HK-2 (cell line): ENCODE measurements at regions not wholly inside any gene's neighbourhood (a gene's known extent, or its start where the extent isn't known, plus 50 kb on each side); places are given as distances from the start of the nearest gene placed in this dataset.

Experiments
- DNase-seq: peaks from one replicate; pipeline ENCODE4 v3.0.0-alpha.2; 2018; ENCODE audit not compliant: unreplicated experiment

DNA sequence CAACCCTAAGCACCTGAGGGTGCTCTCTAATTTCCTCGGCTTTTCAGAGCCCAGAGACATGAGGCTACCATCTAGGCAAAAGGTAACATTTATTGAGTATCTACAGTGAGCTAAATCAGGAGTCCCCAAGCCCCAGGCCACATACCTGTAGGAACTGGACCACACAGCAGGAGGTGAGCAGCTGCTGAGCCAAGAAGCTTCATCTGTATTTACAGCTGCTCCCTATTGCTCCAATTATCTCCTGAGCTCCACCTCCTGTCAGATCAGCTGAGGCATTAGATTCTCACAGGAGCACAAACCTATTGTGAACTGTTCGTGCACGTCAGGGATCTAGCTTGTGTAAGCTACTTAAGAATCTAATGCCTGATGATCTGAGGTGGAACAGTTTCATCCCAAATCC is 70.2 kb downstream of the RND3 start:
- no peak for DNase-seq

DNA sequence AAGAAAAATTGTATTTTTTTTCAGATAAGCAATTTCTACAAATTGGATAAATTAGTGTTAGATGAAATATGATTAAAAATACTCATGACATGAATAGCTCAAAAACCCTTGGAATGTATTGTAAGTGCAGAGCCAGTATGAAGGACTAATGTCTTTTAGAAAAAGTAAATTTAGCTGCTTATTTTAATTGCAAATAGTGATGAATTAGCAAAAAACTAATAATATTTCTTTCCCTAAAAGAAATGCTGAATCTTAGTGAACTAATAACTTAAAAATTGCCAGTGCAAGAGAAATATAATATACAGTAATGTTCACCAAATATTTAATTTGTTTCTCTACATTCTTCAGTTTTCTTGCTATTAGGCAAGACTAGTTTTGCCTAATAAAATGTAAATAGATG is 72.4 kb downstream of the RND3 start:
- DNase-seq = no peak

DNA sequence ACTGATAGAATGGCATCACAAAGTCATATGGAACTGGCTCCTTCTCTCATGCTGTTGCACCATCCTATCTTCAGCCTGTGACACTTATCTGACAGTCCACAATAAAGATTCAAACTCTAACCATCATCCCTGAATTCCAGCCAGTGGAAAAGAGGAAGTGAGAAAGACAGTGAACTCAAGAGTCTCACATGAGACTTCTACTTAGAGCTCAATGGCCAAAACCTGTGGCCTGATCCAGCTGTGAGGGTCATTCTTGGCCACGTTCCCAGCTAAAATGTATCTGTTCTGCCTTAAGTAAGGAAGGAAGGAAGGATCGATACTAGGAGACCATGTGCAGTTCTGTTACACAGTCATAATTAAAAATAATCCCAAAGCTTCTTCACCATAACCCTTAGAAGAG is 73.6 kb downstream of the RND3 start:
- DNase-seq = no peak

DNA sequence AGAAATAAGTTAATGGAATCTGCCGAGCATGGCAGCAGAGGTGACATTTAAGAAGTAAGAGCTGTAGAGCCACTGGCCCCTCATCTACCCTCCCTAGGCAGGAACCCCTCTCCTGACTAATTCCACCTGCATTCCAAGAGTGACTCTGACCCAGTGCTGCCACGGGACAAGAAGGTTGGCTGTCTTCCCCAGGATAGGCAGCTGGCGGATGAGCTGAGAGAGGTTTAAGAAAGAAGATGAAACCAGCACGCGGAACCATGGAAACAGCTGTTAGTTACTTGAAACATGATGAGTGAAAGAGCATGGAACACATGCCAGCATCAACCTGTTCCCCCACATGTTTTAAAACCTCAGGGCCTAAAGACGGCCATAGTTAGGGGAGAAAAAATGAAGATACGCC is 74.1 kb downstream of the RND3 start:
- no peak for DNase-seq

DNA sequence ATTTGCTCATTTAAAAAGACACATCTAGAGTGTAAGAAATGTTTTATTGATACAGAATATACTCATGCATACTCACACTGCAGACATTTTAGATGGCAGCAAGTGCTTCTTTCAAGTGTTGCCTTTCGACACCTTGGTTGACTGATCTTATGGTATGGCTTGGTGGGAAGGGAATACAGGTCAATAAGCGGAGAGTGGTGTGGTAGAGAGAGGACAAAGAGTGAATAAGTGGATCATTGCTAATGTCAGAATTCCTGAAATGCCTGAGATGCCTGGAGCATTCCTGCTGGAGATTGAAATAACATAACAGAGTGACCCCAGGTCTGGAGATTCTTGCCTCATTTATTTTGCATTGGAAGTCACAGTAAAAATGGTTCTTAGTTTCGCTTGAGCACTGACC is 76.7 kb downstream of the RND3 start:
- peak; percentile 60 for DNase-seq

DNA sequence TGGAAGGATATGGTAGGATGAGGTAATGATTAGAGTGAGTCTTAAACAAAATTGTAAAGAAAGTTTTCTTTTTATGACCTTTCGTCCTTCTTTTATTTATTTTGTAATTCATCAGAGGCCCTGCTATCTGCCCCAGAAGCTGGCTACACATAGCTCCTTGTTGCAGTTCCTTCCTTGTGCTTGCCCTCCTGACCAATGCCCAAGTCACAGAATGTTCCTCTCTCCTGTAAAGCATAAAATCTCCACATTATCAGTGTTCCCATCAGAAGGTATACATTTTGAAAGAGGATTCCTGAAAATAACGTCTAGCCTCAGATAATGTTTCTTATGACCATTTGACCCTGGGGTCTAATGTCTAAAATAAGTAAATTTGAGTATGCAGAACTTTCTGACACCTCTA is 78.3 kb downstream of the RND3 start:
- no peak for DNase-seq

DNA sequence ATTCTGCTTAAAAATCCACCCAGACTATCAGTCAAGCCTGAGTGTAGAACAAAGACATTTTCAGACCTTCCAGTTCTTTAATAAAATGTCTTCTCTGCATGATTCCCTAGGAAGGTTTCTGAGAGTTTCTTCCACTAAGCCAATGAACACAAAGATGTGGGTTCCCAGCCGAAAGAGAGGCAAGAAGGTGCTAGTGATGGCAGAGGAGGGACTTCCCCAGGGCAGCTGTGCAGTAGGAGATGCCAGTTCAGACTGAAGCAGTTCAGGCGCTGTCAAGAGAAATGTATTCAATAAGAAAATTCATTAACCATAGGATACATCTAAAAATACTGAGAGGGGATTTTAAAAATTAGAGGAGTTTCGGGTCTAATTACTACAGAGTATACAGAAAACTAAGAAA is 83.3 kb downstream of the RND3 start:
- DNase-seq = no peak

DNA sequence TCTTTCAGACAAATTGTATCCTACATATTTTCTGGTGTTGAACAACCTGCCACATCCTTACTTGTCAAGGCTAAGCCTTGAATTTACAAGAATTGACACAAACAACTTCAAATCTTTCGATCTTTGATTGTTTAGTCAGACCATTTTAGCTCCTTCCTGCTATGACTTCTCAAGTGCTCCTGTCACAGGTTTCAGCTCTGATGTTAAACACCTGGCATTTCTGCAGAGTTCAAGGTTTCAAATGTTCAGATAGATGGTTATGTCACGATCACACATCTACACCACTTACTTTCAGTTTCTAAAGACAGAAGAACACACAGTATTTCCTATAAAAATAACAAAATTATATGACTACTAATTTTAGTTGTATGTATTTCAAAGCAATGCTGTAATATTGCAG is 84.0 kb downstream of the RND3 start:
- DNase-seq = no peak

DNA sequence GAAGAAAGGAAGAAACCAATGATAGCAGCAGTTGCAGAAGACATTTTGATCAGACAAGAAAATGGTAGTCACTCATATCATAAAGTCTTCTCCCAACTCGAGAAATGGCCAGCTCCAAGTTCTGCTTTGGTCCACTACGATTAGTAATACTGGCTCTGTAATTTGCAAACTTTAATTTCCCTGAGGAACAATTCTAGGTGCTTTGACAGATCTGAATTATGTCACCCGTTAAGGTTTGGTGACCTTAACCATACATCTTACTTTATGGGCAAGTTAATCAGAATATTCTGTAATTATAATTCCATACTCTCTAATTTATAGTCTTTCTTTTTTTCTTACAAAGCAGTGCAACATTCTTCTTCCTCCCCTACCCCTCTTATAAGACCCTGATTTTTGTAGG is 84.5 kb downstream of the RND3 start:
- no peak for DNase-seq

DNA sequence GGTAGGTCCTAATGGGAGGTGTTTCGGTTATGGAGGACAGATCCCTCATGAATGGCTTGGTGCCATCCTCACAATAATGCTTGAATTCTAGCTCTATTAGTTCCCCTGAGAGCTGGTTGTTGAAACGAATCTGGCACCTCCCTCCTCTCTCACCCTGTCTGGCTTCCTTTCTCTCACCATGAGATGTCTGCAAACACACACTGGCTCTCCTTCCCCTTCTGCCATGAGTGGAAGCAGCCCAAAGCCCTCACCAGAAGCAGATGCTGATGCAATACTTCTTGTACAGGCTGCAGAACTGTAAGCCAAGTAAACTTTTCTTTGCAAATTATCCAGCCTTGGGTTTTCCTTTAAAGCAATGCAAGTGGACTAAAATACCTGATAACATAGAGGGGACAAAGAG is 86.6 kb downstream of the RND3 start:
- DNase-seq = no peak

DNA sequence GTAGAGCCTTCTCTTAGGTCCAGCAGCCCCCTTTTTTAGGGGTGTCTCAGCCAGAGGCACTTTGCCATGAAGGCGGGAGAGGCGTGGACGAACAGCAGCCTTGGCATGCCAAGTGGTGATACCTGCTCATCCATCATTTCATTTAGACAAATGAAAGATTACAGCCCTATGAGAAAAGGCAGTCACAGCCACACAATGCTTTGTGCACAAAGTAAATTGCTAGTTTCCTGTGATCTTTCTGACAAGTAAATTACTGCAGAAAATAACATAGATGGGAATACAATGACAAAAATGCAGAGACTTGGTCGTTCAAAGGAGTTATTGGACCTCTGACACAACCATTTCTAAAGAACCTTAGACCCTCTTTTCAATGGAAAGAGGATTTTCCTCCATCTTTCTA is 94.9 kb downstream of the RND3 start:
- no peak for DNase-seq

DNA sequence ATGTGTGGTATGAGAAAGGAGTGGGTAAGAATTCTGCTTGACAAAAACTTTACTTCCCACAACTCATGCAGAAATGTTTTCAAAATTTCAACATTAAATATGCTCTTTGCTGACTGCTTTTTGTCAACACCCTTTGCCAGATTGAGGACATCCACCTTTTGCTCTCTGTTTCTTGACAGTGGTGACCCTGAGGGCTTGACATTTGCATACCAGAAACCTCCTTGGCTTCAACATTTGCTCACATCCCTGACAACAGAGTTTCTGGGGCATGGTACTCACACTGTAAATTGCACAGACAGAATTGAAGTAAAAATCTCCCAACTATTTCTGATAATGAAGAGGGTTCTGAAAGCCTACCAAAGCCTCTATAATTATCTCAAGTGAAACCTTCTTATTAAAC is 95.7 kb downstream of the RND3 start:
- DNase-seq = no peak

DNA sequence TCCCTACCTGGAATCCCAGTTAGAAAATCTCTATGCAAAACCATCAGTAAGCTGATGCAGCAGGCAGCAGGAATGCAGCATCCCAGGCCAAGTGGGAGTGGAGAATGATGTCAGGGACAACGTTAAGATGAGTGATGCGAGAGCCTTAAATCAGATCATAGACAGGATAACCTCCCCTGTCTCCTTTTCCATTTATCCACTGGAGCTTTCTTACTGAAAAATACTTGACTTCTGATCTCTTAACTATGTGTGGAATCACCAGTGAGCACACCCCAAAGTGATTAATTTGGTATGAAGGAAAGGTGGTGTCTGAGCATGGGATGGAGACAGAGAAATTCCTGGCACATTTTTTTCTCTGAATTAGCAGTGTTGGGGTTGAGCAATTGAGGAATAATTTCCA is 98.0 kb downstream of the RND3 start:
- no peak for DNase-seq

DNA sequence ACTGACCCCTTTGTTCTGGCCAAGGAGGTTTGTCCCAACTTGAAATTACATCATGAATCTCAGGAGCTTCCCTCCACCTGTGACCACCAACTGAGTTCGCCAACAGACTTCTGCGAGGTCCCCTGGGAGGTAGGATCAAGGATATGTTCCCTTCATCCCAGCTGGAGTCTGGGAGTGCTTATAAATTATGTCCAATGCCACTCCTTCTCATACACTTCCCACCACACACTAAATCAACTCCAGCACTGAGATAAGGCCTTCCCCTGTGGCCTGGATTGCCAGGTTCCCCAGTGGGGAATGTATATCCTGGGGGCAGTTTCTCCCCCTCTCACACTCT is 99.2 kb downstream of the RND3 start:
- no peak for DNase-seq

DNA sequence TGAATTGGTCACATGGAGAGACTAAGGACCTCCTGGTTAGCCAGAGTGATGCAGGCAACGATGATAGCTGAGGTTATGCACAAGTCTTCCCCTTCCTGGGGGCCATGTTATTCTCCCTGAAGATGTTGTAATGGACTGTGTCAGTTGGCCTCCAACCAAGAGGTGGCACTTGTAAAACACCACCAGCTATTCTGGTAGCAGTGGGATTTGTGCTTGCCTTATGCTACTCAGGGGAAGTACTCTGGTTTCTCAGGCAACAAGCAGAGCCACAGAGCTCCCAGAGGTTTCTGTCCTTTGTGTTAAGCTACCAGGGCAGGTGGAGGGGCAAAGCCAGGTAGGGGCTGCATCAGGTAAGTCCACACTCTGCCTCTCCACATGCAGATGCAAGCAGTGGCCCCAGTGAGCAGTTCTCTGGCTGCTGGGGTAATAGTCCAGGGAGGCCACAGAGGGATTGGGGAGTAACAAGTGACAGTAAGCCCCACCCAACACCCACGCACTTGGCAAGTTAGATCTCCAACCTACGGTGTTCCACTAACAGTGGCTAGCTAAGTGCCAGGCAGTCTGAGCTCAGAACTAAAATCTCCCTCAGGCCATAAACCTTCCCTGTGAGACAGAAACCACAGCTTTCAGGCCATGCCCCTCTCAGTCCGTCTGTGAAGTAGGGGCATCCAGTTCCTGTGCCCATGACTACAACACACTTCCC is 99.7 kb downstream of the RND3 start:
- DNase-seq = no peak

DNA sequence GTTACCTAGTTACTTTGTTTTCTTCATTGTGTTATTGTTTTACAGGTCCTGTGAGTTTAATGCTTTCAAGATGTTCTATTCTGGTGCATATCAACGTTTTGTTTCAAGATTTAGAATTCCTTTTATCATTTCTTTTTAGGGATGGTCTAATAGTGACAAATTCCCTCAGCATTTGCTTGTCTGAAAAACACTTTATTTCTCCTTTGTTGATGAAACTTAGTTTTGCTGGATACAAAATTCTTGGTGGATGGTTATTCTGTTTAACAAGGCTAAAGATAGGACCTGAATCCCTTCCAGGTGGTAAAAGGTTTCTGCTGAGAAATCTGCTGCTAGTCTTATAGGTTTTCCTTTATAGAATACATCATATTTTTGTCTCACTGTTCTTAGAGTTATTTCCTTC is 102.3 kb downstream of the RND3 start:
- no peak for DNase-seq

DNA sequence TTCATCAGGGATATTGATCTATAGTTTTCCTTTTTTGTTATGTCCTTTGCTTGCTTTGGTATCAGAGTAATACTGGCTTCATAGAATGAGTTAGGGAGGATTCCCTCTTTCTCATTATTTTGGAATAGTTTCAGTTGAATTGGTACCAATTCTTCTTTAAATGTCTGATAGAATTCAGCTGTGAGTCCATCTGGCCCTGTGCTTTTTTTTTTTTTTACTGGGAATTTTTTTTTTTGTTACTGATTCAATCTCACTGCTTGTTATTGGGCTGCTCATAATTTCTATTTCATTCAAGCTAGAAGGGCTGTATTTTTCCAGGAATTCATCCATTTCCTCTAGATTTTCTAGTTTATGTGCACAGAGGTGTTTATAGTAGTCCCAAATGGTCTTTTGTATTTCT is 103.9 kb downstream of the RND3 start:
- no peak for DNase-seq

DNA sequence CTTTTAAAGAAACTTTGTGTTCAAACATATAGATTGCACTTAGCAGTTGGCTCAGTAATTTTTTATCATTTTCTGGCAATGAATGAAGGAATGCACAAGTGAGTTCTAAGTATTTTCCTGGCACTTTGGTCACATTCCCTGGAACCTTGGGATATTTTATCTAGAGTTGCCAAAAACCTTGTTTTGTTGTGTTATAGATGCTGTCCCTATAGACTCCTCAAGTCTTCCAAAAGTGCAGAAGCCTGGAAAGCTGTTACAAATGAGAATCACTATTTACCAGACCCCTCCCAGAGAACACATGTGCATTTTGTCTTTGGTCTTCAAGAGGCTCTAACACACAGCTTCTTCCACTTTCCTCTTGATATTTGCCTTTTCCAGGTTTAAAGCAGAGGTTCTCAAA is 108.3 kb downstream of the RND3 start:
- DNase-seq = no peak

DNA sequence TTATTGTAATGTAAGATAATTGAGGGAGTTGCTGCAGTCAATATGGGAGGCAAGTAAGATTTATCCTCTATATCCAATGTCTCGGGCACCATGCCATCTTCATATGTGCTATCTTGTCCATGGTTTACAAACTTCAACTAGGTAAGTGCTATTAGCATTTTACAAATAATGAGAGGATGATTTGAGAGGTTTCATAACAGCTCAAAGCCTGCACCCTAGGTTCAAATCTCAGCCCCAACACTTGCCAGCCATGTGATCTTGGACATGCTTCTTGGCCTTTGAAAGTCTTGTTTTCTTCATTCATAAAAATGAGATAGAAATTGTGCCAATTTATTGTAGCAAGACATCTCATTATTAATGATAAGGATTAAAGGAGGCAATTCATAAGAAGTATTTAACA is 108.8 kb downstream of the RND3 start:
- DNase-seq = no peak

DNA sequence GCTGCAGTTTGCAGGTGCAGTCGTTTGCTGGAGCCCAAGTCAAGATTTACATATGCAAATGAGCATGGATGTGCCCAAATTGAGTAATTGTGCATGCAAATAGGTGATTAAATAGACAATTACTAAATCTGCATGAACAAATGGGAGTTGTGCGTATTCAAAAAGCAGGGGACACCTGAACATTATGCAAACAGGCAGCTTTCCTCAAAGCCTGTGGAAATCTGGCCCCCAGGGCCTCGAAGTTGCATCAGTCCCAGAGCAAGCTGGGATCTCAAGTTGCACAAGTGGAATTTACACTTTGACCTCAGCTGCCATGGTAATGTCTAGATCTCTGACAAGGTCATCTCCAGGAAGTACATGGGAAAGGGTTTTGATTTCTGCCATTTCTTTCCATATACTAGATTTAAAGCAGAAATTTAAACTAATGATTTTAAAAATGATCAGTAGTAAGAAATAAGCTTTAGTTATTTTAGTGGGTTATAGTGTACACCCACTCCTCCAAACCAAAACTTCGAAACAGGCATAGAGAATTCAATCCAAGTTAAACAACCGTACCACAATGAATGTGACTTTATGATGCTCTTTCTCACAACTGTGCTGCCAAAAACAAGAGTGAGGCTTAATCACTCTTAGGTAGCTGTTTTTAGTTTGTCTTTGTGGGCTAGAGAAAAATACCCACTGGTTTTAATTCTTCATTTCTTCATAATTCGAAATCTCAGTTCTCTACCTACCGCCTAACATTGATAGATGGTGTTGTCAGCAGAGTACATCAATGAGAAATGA is 110.7 kb downstream of the RND3 start:
- DNase-seq = peak; percentile 5

DNA sequence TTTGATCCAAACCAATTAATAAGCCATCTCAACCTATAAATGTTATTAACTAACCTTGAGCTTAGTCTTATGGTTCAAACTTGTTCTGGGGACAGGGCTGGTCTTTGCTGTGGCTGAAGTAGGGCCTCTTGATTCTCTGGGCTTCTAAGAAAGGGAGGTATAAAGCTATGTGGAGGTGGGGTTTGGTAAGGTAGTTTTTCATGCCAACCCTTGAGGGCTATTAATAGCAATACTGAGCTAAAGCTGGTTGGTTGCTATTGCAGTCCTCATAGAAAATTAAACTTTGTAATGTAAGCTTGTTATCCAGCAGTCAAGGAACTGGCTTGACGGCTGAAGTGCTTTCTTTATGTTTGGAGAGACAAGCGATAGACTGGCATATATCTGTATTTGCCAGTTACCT is 112.1 kb downstream of the RND3 start:
- no peak for DNase-seq

DNA sequence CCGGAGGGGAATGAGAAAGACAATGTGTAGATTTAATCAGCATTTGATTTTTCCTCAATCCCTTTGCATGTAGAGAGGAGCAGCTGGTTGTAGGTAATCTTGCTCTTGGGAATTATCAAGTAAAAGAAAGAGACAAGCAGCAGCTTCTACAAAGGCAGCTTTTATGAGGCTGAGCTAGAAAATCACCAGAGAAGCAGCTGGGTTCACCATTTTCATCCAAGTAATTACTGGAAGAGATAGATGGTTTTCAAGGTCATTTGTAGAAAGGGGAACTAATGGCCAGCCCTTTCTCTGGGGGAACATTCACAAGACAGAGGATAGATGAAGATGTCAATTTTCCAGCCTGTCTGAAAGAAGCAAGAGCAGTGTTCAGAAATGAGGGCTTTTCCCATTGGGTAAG is 113.0 kb downstream of the RND3 start:
- DNase-seq = no peak

DNA sequence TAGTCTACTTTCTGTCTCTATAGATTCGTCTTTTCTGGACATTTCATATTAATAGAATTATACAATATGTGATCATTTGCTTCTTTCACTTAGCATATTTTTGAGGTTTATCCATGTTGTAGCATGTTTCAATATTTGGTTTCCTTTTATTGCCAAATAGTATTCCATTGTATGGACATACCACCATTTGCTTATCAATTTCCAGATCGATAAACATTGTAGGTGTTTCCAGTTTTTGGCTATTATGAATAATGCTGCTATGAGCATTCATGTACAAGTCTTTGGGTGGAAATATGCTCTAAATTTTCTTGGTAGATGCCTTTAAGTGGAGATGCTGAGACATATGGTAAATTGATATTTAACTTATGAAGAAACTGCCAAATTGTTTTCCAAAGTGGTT is 114.1 kb downstream of the RND3 start:
- no peak for DNase-seq
